Peyer's patch (tissue), 4 donors: ENCODE measurements at regions not wholly inside any gene's neighbourhood (a gene's known extent, or its start where the extent isn't known, plus 50 kb on each side); places are given as distances from the start of the nearest gene placed in this dataset.

Source experiments
- POLR2A ChIP-seq, 2 donors: fragments of 450-650 bp; IDR thresholded peaks; one replicate each; pipeline ENCODE4 v1.5.1; 2017; ENCODE audit warnings: antibody characterized with exemption in 2 of 2, mild to moderate bottlenecking in 2 of 2, moderate library complexity in 2 of 2
- TF ChIP-seq, protein P1 (sequence below), 6 experiments: fragments of 450-650 bp in 4 of 6; fragments of 200-600 bp in 2 of 6; sonication (generic) in 1 of 6; IDR thresholded peaks; one replicate each; pipeline ENCODE4 v1.5.1; 2017 to 2019; ENCODE audit warnings: antibody characterized with exemption in 6 of 6, mild to moderate bottlenecking in 3 of 6, moderate library complexity in 1 of 6

GRCh38 chr20:53828682-53829254, 235.1 kb upstream of the ZNF217 start:
- TF ChIP-seq, protein P1, sequence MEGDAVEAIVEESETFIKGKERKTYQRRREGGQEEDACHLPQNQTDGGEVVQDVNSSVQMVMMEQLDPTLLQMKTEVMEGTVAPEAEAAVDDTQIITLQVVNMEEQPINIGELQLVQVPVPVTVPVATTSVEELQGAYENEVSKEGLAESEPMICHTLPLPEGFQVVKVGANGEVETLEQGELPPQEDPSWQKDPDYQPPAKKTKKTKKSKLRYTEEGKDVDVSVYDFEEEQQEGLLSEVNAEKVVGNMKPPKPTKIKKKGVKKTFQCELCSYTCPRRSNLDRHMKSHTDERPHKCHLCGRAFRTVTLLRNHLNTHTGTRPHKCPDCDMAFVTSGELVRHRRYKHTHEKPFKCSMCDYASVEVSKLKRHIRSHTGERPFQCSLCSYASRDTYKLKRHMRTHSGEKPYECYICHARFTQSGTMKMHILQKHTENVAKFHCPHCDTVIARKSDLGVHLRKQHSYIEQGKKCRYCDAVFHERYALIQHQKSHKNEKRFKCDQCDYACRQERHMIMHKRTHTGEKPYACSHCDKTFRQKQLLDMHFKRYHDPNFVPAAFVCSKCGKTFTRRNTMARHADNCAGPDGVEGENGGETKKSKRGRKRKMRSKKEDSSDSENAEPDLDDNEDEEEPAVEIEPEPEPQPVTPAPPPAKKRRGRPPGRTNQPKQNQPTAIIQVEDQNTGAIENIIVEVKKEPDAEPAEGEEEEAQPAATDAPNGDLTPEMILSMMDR (IDR thresholded peaks at IDR 0.05) = no peak
- TF ChIP-seq POLR2A (IDR thresholded peaks at IDR 0.05) = no peak
